Fibroblast of villous mesenchyme (primary cell): ENCODE measurements at regions not wholly inside any gene's neighbourhood (a gene's known extent, or its start where the extent isn't known, plus 50 kb on each side); places are given as distances from the start of the nearest gene placed in this dataset.

Experiments
- DNase-seq: peaks from one replicate; pipeline ENCODE4 v3.0.0-alpha.2; 2010; ENCODE audit warnings: low read depth
- H3K4me3 ChIP-seq: 2 replicates; pipeline ENCODE4 v1.5.1; 2011; ENCODE audit warnings: low read depth, mild to moderate bottlenecking, low read length
- TF ChIP-seq, protein P1 (sequence below): IDR thresholded peaks from 2 replicates; pipeline ENCODE4 v1.5.1; 2012; ENCODE audit warnings: low read depth, mild to moderate bottlenecking, low read length; ENCODE audit not compliant: insufficient read depth

DNA sequence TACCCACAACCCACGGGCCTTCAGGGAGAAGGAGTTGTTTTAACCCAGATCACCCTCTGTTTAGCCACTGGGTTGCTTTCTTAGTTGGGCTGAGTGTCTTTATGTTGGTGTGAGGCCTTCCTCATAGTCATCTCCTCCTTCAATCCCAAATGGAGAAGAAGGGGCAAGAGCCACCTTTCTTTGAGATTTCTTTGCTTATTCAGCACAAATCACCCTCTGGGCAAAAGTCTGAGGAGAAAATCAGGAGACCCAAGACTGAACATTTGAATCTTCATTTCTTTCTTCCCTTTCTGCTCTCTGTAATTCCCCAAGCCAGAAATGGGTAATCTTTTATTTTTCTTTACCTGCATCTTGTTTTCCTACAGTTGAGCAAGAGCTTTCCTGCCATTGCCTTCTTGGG, 329.0 kb downstream of the TLE4 start:
- no peak for DNase-seq
- H3K4me3 ChIP-seq, result no peak overlapping the region
- TF ChIP-seq, protein P1, sequence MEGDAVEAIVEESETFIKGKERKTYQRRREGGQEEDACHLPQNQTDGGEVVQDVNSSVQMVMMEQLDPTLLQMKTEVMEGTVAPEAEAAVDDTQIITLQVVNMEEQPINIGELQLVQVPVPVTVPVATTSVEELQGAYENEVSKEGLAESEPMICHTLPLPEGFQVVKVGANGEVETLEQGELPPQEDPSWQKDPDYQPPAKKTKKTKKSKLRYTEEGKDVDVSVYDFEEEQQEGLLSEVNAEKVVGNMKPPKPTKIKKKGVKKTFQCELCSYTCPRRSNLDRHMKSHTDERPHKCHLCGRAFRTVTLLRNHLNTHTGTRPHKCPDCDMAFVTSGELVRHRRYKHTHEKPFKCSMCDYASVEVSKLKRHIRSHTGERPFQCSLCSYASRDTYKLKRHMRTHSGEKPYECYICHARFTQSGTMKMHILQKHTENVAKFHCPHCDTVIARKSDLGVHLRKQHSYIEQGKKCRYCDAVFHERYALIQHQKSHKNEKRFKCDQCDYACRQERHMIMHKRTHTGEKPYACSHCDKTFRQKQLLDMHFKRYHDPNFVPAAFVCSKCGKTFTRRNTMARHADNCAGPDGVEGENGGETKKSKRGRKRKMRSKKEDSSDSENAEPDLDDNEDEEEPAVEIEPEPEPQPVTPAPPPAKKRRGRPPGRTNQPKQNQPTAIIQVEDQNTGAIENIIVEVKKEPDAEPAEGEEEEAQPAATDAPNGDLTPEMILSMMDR, result no peak

DNA sequence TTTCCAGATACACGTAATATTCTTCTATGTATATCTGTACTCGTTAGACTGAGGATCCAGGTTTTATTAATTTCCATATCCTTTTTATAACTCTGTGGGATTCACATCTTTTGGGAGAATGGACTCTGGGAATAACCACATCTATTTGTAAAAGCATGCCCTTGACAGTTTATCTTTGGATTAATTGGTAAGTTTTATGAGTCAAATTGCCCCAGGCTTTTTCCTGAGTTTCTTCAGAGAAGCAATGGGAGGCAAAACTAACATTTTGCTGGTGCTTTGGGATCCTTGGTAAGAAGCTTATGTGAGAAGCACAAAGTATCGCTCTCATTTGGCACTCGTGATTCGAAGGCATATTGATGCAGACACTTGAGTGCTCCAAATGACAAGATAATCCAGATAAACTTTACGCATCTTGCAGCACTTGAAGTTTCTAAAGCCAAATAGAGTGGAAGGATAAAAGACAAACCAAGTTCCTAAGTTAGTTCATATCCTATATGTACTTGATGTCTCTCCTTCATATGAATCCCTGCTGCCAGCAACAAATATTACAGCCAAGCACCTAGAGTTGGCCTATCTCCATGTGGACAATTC, 324.7 kb downstream of the TLE4 start:
- TF ChIP-seq, protein P1, result no peak
- no peak overlapping the region for H3K4me3 ChIP-seq
- DNase-seq, result peak; percentile 3

GRCh38 chr9:79895232-79895631, 323.5 kb downstream of the TLE4 start:
- no peak for DNase-seq
- no peak overlapping the region for H3K4me3 ChIP-seq
- TF ChIP-seq, protein P1, result no peak

DNA sequence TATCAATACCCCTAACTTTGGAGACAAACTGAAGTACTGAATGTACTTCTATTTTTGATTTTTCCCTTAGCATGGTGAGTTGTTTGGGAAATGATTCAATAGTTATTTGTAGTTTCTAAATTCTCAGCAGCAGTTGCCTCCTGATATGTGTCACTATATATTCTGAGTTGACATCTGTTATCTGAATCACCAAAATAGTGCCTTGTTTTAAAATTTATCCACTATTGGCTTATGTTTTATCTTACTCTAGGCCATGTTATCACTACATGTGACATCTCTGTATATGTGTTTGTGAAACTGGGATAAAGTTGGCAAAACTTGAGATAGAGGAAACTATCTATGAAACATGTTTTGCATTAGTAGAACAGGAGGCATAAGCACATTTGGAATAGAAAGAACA, 317.6 kb downstream of the TLE4 start:
- H3K4me3 ChIP-seq, result no peak overlapping the region
- no peak for DNase-seq
- TF ChIP-seq, protein P1, result no peak

DNA sequence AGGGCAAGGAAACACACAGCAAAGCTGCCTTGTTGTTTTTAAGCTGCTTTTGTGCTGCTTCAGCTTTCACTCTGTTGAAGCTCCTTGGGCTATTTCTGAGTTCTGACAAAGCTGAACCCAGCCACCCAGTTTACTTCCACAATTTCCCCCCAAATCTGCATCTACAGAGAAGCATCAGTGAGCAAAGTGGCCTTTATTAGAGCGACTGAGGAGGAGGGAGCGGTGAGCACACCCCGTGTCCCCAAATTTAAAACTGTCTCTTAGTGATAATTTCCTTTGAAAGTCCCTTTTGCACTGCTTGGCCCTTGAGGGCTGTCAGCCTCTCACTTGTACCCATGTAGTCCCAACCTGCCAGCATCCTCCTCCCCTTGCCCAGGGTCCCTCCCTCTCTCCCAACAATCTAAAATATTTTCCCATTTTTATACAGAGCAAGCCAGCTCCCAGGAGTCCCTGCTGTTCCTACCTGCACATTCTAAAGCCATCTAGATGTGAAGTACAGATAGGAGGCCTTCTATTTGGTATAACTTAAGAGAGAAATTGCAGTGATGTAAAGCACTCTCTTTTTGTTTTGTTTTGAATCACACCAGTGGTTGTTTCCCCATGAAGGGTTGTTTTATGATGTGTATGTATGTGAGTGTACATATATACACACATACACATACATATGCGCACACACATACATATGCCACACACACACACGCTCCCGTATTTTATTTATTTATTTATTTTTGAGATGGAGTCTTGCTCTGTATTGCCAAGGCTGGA, 313.5 kb downstream of the TLE4 start:
- TF ChIP-seq, protein P1, result no peak
- no peak for DNase-seq

DNA sequence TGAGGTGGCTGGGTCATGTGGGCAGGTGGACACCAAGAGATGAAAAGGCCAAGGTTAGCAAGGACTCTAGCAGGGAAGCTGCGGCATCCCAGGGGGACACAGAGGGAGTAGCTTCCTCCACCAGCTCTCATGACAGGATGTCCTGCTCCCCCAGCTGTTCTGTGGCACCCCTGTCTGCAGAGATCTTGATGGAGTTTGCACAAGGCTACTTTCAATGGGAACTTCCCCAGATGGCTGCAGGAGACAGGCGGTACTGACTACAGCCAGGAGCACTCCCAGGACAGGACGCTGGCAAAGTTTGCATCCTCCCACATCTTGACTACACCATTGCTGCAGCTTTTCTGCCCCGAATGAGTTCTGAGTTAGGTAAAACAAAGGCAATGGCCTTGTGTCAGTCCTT, 312.8 kb downstream of the TLE4 start:
- TF ChIP-seq, protein P1, result no peak
- no peak for DNase-seq
- H3K4me3 ChIP-seq, result no peak overlapping the region

More for the DNA sequence above, 313.5 kb downstream of the TLE4 start:
- no peak overlapping the region for H3K4me3 ChIP-seq

DNA sequence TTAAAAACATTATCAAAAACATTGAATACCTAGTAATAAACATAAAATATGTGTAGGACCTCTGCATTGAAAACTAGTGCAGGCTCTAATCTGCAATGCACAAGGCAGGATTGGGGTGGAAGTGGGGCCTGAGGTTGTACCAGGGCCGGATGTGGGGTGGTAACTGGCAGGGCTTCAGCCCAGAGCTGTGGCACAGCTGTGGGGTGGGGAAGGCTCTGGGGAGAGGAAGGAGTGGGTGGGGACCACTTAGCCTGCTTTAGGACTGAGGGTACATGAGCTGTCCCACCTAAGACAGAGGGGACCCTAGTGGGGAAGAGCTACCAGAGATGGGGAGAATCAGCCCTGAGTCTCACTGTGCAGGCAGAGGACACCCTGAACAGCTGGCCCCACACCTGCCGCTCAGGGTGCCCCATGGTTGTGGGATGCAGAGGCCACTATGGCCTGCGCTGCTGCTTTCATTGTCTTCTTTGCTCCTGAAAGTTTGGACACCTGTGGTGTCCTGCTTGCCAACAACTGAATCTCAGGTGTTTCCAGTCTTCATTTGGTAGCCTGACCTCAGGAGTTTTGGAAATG, 311.4 kb downstream of the TLE4 start:
- TF ChIP-seq, protein P1, result no peak
- H3K4me3 ChIP-seq, result no peak overlapping the region
- DNase-seq, result no peak
